Peyer's patch (tissue), 4 donors: ENCODE measurements at regions not wholly inside any gene's neighbourhood (a gene's known extent, or its start where the extent isn't known, plus 50 kb on each side); places are given as distances from the start of the nearest gene placed in this dataset.

Experiments used
- POLR2A ChIP-seq, 2 donors: fragments of 450-650 bp; IDR thresholded peaks; one replicate each; pipeline ENCODE4 v1.5.1; 2017; ENCODE audit warnings: antibody characterized with exemption in 2 of 2, mild to moderate bottlenecking in 2 of 2, moderate library complexity in 2 of 2
- TF ChIP-seq, protein P1 (sequence below), 6 experiments: fragments of 450-650 bp in 4 of 6; fragments of 200-600 bp in 2 of 6; sonication (generic) in 1 of 6; IDR thresholded peaks; one replicate each; pipeline ENCODE4 v1.5.1; 2017 to 2019; ENCODE audit warnings: antibody characterized with exemption in 6 of 6, mild to moderate bottlenecking in 3 of 6, moderate library complexity in 1 of 6

DNA sequence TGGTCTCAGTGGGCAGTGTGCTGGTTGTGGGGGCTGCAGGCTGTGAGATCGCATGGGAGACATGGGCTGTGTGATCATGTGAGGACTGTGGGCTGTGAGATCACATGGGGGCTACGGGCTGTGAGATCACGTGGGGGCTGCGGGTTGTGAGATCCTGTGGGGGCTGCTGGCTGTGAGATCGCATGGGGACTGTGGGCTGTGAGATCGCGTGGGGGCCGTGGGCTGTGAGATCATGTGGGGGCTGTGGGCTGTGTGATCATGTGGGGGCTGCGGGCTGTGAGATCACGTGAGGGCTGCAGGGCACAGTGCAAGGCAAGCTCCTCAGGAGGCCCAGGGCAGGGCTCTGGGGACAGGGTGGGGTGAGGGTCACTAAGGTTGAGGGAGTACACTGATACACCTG, 140.5 kb upstream of the CST7 start:
- TF ChIP-seq, protein P1, sequence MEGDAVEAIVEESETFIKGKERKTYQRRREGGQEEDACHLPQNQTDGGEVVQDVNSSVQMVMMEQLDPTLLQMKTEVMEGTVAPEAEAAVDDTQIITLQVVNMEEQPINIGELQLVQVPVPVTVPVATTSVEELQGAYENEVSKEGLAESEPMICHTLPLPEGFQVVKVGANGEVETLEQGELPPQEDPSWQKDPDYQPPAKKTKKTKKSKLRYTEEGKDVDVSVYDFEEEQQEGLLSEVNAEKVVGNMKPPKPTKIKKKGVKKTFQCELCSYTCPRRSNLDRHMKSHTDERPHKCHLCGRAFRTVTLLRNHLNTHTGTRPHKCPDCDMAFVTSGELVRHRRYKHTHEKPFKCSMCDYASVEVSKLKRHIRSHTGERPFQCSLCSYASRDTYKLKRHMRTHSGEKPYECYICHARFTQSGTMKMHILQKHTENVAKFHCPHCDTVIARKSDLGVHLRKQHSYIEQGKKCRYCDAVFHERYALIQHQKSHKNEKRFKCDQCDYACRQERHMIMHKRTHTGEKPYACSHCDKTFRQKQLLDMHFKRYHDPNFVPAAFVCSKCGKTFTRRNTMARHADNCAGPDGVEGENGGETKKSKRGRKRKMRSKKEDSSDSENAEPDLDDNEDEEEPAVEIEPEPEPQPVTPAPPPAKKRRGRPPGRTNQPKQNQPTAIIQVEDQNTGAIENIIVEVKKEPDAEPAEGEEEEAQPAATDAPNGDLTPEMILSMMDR (IDR thresholded peaks at IDR 0.05) = no peak
- TF ChIP-seq POLR2A (IDR thresholded peaks at IDR 0.05) = no peak
